Left forelimb (tissue), 1 donor: ENCODE measurements at regions not wholly inside any gene's neighbourhood (a gene's known extent, or its start where the extent isn't known, plus 50 kb on each side); places are given as distances from the start of the nearest gene placed in this dataset.
"Not testable (repeated sequence)": the region's sequence is repeated elsewhere in the genome, so short reads cannot be mapped to it uniquely, and the experiment has no call there.

Experiments used
- DNase-seq: peaks from one replicate; pipeline ENCODE4 v3.0.0-alpha.2; 2018; ENCODE audit warnings: low spot score

- DNase-seq = no peak
Measured at GRCh38 chr11:35046681-35047080, 92.3 kb upstream of the CD44 start.

- DNase-seq = no peak
Measured at GRCh38 chr11:35047179-35047578, 91.8 kb upstream of the CD44 start.

- no peak for DNase-seq
Measured at GRCh38 chr11:35047769-35048168, 91.2 kb upstream of the CD44 start.

DNA sequence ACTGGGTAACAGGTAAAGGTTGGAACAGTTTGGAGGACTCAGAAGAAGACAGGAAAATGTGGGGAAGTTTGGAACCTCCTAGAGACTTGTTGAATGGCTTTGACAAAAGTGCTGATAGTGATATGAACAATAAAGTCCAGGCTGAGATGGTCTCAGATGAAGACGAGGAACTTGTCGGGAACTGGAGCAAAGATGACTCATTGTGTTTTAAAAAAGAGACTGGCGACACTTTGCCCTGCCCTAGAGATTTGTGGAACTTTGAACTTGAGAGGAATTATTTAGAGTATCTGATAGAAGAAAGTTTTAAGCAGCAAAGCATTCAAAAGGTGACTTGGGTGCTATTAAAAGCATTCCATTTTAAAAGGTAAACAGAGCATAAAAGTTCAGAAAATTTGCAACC lies 90.6 kb upstream of the CD44 start:
- not testable (repeated sequence) for DNase-seq

DNA sequence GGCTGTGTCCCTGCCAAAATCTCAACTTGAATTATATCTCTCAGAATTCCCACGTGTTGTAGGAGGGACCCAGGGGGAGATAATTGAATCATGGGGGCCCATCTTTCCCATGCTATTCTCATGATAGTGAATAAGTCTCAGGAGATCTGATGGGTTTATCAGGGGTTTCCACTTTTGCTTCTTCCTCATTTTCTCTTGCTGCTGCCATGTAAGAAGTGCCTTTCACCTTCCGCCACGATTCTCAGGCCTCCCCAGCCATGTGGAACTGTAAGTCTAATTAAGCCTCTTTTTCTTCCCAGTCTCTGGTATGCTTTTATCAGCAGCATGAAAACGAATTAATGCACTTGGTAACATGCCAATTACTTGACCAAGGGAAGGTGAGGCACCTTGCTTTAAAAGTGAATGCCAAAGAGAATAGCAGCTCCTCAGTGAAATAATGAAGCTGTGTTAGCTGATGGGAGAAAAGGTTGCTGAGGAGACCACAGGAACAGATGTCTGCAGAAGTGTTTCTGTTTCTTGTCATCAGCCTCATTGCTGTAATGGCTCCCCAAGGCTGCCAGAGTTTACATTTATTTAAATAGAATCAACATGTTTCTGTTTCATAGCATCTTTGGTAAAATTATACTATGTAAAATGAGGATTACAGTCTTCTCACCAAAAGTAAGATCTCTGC lies 89.0 kb upstream of the CD44 start:
- no peak for DNase-seq

- no peak for DNase-seq
Measured at GRCh38 chr11:35050541-35050995, 88.4 kb upstream of the CD44 start.

- DNase-seq = no peak
Measured at GRCh38 chr11:35056391-35057093, 82.4 kb upstream of the CD44 start.

DNA sequence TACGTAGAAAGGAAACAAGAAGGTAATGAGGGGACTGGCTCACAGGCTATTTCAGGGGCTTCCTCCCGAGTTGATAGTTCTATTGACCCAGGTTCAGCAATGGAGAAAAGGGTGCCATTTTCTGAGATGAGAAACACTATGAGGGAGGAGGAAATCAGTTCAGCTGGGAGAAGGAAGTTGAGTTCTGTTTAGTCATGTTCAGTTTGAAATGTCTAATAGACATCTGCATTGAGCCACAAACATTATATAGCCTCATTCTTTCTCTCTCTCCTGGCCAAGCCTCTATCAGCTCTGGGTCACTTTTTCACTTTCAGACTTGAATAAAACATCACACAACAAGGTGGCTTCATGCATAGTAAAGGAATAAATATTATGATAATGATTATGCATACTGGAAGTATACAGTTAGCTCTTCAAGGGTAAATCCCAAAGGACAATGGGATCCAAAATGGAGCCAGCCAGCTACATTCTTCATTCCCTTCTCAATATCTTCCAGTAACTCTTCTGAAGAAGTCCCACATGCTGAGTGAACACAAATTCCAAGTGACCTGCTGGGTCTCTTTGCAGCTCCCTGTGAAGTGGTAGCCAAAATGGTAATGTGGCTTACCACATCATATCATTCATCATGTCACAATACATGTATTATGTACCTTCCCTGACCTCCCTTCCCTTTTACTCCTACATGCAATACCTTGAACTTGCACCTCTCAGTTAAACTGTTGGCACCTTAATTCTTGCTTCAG lies 80.9 kb upstream of the CD44 start:
- DNase-seq = no peak

DNA sequence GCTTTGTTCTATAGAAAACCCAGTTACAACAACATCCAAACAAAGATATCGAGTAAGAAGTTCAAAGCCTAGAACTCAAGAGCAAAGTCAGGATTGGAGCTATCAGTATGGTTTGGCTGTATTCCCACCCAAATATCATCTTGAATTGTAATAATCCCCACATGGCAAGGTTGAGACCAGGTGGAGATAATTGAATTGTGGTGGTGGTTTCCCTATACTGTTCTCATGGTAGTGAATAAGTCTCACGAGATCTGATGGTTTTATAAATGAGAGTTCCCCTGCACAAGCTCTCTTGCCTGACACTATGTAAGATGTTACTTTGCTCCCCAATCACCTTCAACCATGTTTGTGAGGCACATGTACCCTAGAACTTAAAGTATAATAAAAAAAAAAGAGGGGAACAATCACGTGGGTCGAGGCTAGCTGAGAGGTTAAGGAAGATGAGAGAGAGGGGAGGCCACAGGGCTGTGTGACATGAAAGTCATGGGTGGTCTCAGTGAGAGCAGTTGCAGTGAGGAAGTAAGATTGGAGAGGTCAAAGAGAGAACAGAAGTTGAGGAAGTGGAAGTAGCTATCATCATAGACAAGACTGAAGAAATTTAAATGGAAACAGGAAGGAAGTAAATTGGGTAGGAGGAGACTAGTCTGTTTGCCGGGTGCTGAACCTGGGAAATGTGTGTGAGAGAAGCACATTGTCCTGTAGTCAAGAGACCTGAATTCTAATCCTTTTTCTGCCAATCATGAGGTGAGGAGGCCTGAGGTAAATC lies 80.1 kb upstream of the CD44 start:
- DNase-seq = no peak

DNA sequence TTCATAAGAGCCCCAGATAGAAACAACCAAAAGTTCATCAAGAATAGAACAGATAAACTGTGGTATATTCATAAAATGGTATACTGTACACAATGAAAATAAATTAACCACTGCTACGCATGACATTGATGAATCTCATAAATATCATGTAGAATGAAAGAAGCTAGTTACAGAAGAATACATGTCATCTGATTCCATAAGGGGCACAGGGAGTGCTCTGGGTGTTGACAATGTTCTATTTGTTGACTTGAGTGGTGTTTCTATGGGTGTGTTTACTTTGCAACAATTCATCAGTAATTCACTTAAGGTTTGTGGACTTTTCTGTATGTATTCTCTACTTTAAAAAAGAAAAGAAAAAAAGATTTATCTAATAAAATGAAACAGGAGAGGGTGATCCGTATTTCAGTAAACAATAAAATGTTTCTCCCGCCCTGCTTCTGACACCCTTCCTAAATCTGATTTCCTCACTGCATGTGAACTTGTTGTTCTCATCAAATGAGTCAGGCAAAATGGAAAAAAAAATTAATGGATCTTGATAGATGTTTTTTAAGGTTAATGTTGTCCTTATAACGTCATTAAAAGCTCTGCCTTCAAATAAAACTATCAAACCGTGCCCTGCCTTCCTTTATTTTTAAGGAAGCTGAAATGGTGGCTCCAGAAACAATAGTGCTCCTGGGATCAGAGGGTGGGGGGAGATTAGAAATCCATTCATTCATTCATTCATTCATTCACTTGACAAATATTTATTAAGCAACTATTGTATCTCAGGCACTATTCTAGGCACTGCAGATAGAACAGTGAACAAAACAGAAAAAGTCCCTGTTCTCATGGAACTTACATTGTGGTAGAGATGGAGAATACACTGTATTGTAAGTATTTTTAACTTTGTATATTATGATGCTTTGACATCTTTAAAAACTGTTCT lies 77.2 kb upstream of the CD44 start:
- DNase-seq = no peak

DNA sequence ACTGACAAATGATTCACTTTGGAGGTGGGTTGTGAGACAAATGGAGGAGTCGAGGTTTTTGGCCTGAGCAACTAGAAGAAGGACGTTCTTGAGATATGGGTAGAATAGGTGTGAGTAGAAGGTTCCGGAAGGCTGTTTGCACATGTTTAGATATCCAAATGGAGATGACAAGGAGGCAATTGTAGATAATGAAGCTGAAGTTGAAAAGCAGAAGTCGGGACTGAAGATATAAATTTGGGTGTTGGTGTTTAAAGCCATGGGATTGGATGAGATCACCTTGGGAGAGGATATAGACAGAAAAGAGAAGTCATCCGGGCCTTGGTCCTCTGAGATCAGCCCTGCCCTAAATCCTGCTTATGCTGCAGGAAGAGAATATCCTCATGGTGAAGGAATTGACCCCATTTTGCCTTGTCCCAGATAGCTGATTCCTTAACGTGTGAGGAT lies 75.5 kb upstream of the CD44 start:
- DNase-seq = no peak

- no peak for DNase-seq
Measured at GRCh38 chr11:35064114-35064800, 74.7 kb upstream of the CD44 start.

DNA sequence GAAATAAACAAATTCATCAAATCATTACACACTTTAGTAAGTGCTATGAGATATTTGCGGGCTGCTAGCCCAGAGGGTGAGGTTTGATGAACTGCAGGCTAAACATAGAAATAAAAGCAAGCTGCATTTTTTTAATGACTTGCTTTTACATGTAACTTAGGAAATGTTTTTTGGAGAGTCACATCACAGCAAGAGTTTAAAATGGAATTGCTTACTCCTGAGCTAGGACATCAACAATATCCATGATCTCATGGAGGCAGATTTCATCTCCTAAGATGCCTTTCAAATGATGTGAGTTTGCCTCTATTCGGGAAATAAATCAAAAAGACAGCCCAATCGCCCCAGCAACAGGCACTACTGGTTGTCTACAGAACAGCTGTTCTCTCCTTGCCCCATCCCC lies 73.4 kb upstream of the CD44 start:
- no peak for DNase-seq

DNA sequence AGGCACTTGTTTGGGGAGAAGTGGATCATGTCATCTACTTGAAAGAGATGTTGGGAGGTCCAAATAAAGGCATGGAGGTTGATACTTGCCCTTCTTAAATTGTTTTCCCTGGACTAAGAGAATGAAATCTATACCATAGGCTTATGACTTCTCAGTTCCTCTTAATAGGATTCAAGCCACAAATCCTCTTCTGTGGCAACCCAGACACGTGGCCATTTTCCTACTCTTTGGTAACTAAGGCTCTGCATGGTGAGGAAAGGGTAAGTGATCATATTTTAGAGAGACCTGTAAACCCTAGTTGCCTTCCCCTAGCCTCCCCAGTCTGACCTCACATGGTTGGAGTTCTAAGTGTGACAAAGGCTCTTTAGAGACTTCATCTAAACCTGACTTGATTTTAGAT lies 72.9 kb upstream of the CD44 start:
- DNase-seq = no peak

DNA sequence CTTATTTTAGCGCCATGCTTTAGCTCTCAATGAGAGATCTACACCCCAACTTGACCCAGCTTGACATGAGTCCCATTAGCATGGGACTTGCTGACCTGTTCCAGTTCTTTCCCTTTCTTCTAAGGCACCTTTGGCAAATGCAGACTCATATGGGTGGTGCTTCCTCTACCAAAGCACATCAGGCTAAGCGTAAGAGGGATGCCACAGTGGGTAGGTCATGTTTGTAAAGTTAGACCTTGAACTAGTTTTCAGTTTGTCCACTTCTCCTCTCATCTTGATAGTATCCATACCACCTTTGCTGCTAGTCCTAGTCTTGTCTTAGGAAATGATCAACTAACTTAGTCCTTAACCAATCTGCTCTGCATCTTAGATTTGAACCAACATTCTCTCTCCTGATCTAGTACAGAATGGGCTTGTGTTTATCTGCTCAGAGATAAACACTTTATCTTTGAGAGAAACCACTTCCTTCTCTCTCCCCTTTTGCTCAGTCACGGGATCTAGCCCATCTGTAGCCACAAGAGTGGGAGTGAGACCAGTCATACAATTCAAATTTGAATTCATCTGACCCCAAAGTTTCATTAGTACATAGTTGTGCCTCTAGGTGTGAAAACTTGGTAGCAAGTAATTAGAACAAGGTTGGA lies 72.1 kb upstream of the CD44 start:
- DNase-seq = no peak

DNA sequence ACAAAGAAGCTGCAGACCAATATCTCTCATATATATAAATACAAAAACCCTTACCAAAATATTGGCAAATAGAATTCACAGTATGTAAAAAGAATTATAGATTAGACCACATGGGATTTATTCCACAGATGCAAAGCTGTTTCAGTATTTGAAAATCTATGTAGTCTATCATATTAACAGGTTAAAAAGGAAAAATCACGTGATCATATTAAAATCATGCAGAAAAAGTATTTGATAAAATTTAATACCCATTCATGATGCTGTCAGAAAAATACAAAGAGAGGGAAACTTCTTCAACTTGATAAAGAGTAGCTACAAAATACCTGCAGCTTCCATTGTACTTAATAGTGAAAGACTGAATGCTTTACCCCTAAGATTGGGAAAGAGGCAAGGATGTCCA lies 67.2 kb upstream of the CD44 start:
- DNase-seq = no peak

- no peak for DNase-seq
Measured at GRCh38 chr11:35073691-35074419, 65.1 kb upstream of the CD44 start.

DNA sequence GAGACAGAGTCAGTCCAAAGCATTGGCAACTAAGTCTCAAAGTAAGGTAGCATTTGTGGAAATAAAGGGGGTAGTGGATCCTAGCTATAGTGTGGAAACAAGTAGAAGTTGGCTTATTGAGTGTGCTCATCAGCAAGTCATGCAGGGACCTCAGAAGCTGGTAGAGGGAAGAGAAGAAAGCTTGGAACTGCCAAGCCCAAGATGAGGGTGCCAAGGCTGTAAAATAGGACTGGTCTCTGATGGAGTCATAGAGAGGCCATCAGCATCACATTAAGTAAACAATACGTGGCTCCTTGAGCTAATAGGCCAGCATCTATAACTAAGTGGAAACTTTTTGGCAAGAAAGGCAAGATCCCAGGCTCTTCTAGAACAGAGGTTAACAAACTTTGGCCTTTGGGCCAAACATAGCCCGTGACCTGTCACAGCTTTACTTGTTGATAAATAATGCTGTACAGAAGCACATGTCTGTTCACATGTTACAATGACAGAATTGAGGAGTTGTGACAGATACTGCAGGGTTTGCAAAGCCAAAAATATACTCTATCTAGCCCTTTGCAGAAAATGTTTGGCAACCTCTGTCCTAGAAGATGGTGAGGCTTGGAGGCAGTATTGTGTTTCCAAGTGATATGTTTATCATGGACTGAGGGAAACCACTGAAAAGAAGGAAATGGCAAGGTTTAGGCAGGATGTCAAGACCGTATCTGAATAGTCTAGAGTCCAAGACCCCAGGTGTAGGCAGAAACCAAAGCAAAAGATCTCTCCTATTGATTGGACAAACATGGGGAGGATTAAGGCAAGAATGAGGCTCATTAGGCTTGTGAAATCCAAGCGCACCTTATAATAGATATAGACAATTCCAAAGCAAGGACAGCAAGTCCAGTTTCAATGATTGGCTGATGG lies 62.5 kb upstream of the CD44 start:
- no peak for DNase-seq
